ENCODE measurements at regions not wholly inside any gene's neighbourhood (a gene's known extent, or its start where the extent isn't known, plus 50 kb on each side); places are given as distances from the start of the nearest gene placed in this dataset.

DNA sequence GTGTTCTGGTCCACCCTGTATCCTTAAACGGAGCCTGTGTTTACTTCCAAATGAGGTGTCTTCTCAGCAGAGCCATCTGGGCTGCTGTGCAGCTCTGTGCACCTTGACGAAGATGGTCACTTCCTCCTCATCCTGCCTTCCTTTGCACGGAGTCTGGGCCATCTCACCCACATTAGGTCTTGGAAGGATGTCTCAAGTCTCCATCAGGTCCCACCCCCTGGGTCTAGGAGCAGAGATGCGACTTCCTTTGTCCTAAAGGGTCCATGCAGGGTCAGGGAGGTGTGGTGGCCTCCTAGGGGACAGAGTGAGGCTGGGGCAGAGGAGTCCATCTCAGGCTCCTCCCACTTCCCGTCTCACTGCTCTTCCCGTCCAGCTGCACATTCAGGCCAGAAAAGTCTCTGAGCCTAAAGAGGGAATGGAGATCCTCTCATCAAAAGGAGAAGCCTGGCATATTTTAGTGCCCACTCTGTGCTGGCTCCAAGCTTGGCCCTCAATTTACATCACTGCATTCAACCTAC, 209.2 kb downstream of the MATN1 start:
- TF ChIP-seq, protein P1, sequence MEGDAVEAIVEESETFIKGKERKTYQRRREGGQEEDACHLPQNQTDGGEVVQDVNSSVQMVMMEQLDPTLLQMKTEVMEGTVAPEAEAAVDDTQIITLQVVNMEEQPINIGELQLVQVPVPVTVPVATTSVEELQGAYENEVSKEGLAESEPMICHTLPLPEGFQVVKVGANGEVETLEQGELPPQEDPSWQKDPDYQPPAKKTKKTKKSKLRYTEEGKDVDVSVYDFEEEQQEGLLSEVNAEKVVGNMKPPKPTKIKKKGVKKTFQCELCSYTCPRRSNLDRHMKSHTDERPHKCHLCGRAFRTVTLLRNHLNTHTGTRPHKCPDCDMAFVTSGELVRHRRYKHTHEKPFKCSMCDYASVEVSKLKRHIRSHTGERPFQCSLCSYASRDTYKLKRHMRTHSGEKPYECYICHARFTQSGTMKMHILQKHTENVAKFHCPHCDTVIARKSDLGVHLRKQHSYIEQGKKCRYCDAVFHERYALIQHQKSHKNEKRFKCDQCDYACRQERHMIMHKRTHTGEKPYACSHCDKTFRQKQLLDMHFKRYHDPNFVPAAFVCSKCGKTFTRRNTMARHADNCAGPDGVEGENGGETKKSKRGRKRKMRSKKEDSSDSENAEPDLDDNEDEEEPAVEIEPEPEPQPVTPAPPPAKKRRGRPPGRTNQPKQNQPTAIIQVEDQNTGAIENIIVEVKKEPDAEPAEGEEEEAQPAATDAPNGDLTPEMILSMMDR (IDR thresholded peaks at IDR 0.05; ENCODE audit: insufficient read depth, low read depth, low read length), result no peak
- TF ChIP-seq EZH2 (IDR thresholded peaks at IDR 0.05; ENCODE audit: insufficient read depth, low read length), result no peak
